ENCODE measurements at regions not wholly inside any gene's neighbourhood (a gene's known extent, or its start where the extent isn't known, plus 50 kb on each side); places are given as distances from the start of the nearest gene placed in this dataset.

GRCh38 chr18:46352520-46353250, 248.5 kb downstream of the HAUS1 start:
- TF ChIP-seq USF1 (CRISPR knock-in tag; IDR thresholded peaks at IDR 0.05) (no peak), NR2C2 (CRISPR knock-in tag; IDR thresholded peaks at IDR 0.05) (no peak), CTCF (IDR thresholded peaks at IDR 0.05) (no peak), GABPB1 (CRISPR knock-in tag; IDR thresholded peaks at IDR 0.05) (no peak), ZNF416 (CRISPR knock-in tag; IDR thresholded peaks at IDR 0.05) (no peak), ZNF263 (CRISPR knock-in tag; IDR thresholded peaks at IDR 0.05; ENCODE audit: low read depth) (no peak), JUN (CRISPR knock-in tag; IDR thresholded peaks at IDR 0.05) (no peak), E2F1 (CRISPR knock-in tag; IDR thresholded peaks at IDR 0.05) (no peak), CREM (CRISPR knock-in tag; IDR thresholded peaks at IDR 0.05) (no peak), MLX (CRISPR knock-in tag; IDR thresholded peaks at IDR 0.05) (no peak)
